Inferior parietal cortex (tissue), 1 donor: ENCODE measurements at regions not wholly inside any gene's neighbourhood (a gene's known extent, or its start where the extent isn't known, plus 50 kb on each side); places are given as distances from the start of the nearest gene placed in this dataset.

Experiments used
- DNase-seq: peaks from one replicate; pipeline ENCODE4 v3.0.0-alpha.2; 2016; ENCODE audit errors: extremely low spot score

GRCh38 chr4:130632731-130633604 lies 1537.0 kb downstream of the C4orf33 start:
- DNase-seq = no peak

DNA sequence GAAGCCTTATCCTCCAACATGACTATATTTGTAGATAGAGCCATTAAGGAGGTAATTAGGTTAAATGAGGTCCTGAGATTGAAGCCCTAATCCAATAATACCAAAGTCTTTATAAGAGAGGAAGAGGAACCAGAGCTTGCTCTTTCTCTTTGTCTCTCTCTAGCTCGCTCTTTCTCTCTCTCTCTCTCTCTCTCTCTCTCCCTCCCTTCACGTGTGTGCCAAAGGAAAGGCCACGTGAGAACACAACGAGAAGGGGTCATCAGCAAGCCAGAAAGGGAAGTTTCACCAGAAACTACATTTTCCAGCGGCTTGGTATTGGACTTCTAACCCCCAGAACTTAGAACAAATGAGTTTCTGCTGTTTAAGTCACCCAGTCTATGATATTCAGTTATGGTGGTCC lies 1540.5 kb downstream of the C4orf33 start:
- DNase-seq = no peak

DNA sequence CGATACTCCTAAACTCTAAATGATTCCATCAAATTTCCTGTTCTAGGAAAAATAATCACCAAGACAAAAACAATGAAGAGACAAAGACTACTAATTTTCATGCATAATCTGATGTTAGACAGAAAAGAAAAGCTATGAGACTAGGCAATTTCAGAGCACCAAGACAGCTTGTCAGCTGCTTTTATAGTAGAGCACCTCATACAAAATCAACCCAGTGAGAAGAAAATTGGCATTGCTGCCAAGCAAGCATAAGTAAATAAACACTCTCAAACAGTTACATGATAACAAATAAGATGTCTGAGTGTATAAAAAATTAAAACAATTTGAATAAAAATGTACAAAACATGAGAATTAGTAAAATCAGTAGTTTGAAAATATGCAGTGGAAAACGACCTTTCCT lies 1544.6 kb downstream of the C4orf33 start:
- DNase-seq = no peak

GRCh38 chr4:130646886-130647285 lies 1550.9 kb downstream of the C4orf33 start:
- no peak for DNase-seq

GRCh38 chr4:130648570-130648969 lies 1552.6 kb downstream of the C4orf33 start:
- DNase-seq = no peak

DNA sequence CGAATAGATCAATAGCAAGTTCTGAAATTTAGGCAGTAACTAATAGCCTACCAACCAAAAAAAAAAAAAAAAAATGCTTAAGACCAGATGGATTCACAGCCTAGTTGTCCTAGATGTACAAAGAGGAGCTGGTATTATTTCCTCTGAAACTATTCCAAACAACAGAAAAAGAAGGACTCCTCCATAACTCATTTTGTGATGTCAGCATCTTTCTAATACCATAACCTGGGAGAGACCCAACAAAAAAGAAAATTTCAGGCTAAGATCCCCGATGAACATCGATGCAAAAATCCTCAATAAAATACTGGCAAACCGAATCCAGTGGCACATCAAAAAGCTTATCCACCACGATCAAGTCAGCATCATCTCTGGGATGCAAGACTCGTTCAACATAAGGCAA lies 1557.9 kb downstream of the C4orf33 start:
- DNase-seq = no peak

- no peak for DNase-seq
Observed at GRCh38 chr4:130659320-130659719, 1563.4 kb downstream of the C4orf33 start.

DNA sequence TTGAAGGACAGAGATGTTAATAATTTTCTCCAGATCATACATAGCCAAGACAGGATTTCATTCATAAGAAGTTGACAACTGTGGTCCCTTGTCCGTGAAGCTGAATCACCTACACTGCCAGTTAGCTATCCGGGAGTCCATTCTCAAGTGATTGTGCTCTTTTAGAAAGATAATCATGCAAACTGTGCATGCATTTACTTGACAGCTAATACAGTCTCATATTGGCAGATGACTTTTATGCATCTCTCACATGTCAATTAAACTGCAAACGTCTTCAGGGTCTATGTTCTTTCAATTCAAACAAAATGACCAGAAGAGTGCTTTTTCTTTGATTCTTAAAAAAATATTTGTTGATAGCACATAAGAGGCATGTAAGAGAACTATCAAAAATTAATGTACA lies 1572.9 kb downstream of the C4orf33 start:
- no peak for DNase-seq

GRCh38 chr4:130675266-130675665 lies 1579.3 kb downstream of the C4orf33 start:
- no peak for DNase-seq

- no peak for DNase-seq
Observed at GRCh38 chr4:130689181-130689580, 1593.2 kb downstream of the C4orf33 start.

GRCh38 chr4:130698251-130698650 lies 1602.3 kb downstream of the C4orf33 start:
- no peak for DNase-seq

DNA sequence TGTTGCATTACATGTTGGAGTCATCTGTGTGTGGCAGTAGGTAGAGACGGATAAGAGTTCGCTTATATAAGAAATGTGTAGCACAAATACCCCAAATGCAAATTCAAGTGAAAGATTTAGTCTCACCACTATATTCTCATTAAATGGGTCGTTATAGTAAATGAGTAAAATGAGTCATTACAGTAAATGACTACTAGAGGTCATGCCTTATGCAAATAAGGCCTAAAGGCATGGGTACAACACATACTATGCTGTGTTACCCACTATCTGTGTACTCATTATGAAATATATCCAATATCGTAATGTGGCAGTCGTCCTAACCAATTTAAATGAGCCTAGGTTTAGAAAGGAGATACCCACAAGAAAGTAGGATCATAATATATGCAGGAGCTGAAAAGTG lies 1603.1 kb downstream of the C4orf33 start:
- no peak for DNase-seq

DNA sequence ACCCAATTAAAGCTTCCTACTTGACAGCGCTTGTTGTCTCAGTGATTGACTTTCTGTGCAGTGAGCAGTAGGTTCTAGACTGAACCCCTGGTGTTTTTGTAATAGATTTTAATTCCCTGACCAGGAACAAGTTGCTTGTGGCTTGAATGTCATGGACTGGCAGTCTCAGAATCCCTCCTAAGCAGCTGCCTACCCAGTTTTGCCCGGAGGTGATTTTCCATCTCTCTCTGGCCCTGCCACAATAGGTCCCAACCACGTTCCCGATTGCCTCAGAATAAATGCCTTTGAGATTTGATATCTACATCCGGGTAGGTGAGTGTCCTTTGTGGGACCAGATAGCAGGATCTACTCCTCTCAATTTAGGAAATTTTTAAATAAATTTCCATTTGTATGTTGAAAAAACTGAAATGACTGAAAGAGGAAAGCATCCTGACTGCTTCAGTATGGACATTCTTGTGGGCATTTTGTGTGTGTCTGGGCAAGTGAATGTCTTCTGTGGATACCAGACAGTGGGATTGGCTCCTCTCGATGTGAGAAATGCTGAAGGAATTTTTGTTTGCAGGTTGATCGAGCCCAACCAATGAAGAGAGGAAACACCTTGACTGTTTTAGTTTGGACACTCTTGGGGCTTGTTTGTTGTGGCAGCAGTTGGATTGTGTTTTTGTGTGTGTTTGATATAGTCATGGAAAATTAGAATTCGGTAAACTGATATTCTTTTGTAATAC lies 1607.4 kb downstream of the C4orf33 start:
- no peak for DNase-seq

- DNase-seq = no peak
Observed at GRCh38 chr4:130705023-130705422, 1609.1 kb downstream of the C4orf33 start.

DNA sequence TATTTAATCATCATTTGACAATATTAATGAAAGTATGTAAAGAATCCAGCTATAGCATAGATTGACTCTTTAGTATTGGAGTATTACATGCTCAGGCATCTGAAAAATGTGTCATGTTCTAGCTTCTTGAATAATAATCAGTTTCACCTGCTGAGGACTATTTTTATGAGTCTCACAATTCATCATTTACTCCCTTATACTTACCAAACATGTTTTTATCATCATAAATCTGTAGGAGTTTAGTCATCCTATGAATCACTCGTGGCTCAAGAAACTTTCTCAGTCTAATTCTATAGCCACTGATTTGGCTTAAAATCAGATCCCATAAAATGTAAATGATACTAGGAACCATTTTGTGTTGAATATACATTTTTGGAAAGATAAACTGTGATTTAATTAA lies 1616.1 kb downstream of the C4orf33 start:
- DNase-seq = no peak

- DNase-seq = no peak
Observed at GRCh38 chr4:130714006-130714405, 1618.1 kb downstream of the C4orf33 start.

- no peak for DNase-seq
Observed at GRCh38 chr4:130722361-130722760, 1626.4 kb downstream of the C4orf33 start.

- DNase-seq = no peak
Observed at GRCh38 chr4:130736436-130737185, 1640.7 kb downstream of the C4orf33 start.

DNA sequence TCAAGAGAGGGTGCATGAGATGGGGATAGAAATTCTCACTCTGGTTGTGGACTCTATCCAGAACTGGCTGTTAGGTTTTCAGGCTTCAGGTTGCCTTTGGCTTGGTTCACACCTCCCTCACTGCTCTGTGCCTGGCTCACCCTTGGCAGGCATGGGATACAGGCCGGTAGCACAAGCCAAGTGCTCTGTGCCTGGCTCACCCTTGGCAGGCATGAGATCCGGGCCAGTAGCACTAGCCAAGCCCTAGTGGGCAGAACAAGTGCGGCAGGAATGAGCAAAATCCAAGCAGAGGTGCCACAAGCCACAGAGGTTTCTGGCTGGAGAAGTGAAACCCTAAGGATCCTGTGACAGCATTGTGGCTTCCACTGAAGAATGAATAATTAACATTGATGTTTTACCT lies 1642.3 kb downstream of the C4orf33 start:
- DNase-seq = no peak

GRCh38 chr4:130747842-130748241 lies 1651.9 kb downstream of the C4orf33 start:
- DNase-seq = no peak

- DNase-seq = no peak
Observed at GRCh38 chr4:130753926-130754325, 1658.0 kb downstream of the C4orf33 start.

- DNase-seq = no peak
Observed at GRCh38 chr4:130760246-130760645, 1664.3 kb downstream of the C4orf33 start.
